22Rv1 (cell line): ENCODE measurements at regions not wholly inside any gene's neighbourhood (a gene's known extent, or its start where the extent isn't known, plus 50 kb on each side); places are given as distances from the start of the nearest gene placed in this dataset.

Experiments
- H3K27ac ChIP-seq: fragments of 450-650 bp; 2 replicates; pipeline ENCODE4 v1.5.1; 2017
- CTCF ChIP-seq: fragments of 450-650 bp; IDR thresholded peaks from 2 replicates; pipeline ENCODE4 v1.5.1; 2017; ENCODE audit warnings: mild to moderate bottlenecking
- ZFX ChIP-seq: fragments of 450-650 bp; IDR thresholded peaks from 2 replicates; pipeline ENCODE4 v1.6.1; 2017; ENCODE audit warnings: antibody characterized with exemption, borderline replicate concordance

- no peak overlapping the region for H3K27ac ChIP-seq
- TF ChIP-seq ZFX: no peak
- no peak for TF ChIP-seq CTCF
Observed at GRCh38 chr6:97919046-97919445, 636.0 kb upstream of the MMS22L start.

- TF ChIP-seq ZFX (no peak), CTCF (no peak)
- no peak overlapping the region for H3K27ac ChIP-seq
Observed at GRCh38 chr6:97919631-97920030, 636.6 kb upstream of the MMS22L start.

GRCh38 chr6:97923249-97923648 lies 640.2 kb upstream of the MMS22L start:
- no peak overlapping the region for H3K27ac ChIP-seq
- TF ChIP-seq ZFX (no peak), CTCF (no peak)

- TF ChIP-seq ZFX (no peak), CTCF (peak; percentile 23)
- no peak overlapping the region for H3K27ac ChIP-seq
Observed at GRCh38 chr6:97925504-97925903, 642.5 kb upstream of the MMS22L start.

DNA sequence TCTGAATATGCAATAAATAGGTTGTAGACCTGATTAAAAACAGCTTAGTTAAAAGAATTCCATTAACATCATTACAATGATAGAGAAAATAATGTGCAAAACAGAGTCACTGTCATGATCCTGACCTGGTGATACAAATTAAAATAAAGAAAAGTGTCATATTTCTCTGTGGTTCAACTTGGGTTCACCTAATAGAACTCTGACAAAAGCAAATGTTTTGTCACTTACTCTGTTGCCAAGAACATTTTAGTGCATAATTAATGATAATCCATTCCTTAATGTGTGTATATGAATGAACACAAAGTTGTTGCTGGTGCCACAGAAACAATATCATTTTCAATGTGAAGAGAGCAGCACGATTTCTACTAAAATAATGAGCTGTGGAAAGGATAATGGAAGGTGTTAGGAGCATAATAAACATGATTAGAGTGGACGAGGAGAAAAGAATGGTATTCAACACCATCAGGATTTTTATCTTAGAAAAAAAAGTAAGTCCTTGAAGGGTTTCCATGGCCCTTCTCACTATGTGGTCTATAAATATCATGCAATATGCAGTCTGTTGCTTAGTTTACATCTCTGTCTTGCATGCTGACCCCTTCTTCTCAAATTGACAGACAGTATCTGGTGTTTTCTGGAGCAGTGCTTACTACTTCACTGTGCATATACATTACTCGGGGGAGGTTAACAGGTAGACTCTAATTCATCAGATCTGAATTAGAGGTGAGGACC lies 656.6 kb upstream of the MMS22L start:
- no peak overlapping the region for H3K27ac ChIP-seq
- TF ChIP-seq ZFX: no peak
- no peak for TF ChIP-seq CTCF

DNA sequence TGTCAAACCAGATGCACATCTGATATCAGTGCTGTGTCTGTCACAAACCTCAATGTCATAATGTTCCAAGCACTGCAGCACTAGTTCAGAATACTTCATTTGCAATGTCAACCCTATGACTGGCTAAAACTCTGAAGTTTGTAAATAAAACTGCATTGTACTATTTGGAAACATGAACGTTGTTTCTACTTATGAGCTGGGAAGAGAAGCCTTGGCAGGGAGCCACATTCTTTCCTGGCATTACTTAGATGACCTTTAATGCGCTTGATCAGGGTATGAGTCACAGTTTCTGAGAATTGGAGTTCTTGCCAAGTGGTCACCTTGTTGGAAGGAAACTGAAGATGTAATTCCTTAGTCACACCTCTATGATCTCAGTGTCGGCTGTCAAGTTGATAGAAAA lies 664.8 kb upstream of the MMS22L start:
- TF ChIP-seq CTCF (no peak), ZFX (no peak)
- H3K27ac ChIP-seq: no peak overlapping the region

GRCh38 chr6:97958134-97958533 lies 675.1 kb upstream of the MMS22L start:
- no peak overlapping the region for H3K27ac ChIP-seq
- TF ChIP-seq ZFX (no peak), CTCF (no peak)
